HG02759 (cell line): ENCODE measurements at regions not wholly inside any gene's neighbourhood (a gene's known extent, or its start where the extent isn't known, plus 50 kb on each side); places are given as distances from the start of the nearest gene placed in this dataset.
"Not testable (repeated sequence)": the region's sequence is repeated elsewhere in the genome, so short reads cannot be mapped to it uniquely, and the experiment has no call there.

Experiments
- ATAC-seq: cut with Tn5 transposase; IDR thresholded peaks from one replicate; pipeline ENCODE4 v1.9.1; 2021; ENCODE audit warnings: mild to moderate bottlenecking, moderate library complexity; ENCODE audit not compliant: unreplicated experiment

- ATAC-seq, result no peak
Measured at GRCh38 chr10:130935897-130936550, 375.5 kb downstream of the TCERG1L start.

GRCh38 chr10:130936851-130937250 is 374.7 kb downstream of the TCERG1L start:
- ATAC-seq, result no peak

GRCh38 chr10:130938051-130938450 is 373.5 kb downstream of the TCERG1L start:
- no peak for ATAC-seq

- ATAC-seq, result not testable (repeated sequence)
Measured at GRCh38 chr10:130938891-130939290, 372.6 kb downstream of the TCERG1L start.

GRCh38 chr10:130941886-130942285 is 369.6 kb downstream of the TCERG1L start:
- no peak for ATAC-seq

GRCh38 chr10:130952086-130952485 is 359.4 kb downstream of the TCERG1L start:
- ATAC-seq, result no peak

GRCh38 chr10:130954326-130954905 is 357.1 kb downstream of the TCERG1L start:
- no peak for ATAC-seq

GRCh38 chr10:130956251-130956650 is 355.3 kb downstream of the TCERG1L start:
- no peak for ATAC-seq

- ATAC-seq, result no peak
Measured at GRCh38 chr10:130957423-130957822, 354.1 kb downstream of the TCERG1L start.

- ATAC-seq, result no peak
Measured at GRCh38 chr10:130958003-130958402, 353.5 kb downstream of the TCERG1L start.

- no peak for ATAC-seq
Measured at GRCh38 chr10:130958981-130959751, 352.4 kb downstream of the TCERG1L start.

GRCh38 chr10:130959752-130960195 is 351.7 kb downstream of the TCERG1L start:
- no peak for ATAC-seq

GRCh38 chr10:130960531-130960930 is 351.0 kb downstream of the TCERG1L start:
- no peak for ATAC-seq

GRCh38 chr10:130961506-130962239 is 349.8 kb downstream of the TCERG1L start:
- ATAC-seq, result no peak

- no peak for ATAC-seq
Measured at GRCh38 chr10:130962240-130963051, 349.1 kb downstream of the TCERG1L start.

- ATAC-seq, result no peak
Measured at GRCh38 chr10:130963052-130963393, 348.5 kb downstream of the TCERG1L start.

GRCh38 chr10:130963786-130964522 is 347.6 kb downstream of the TCERG1L start:
- ATAC-seq, result no peak

GRCh38 chr10:130964771-130965170 is 346.8 kb downstream of the TCERG1L start:
- ATAC-seq, result no peak

- ATAC-seq, result no peak
Measured at GRCh38 chr10:130967161-130967560, 344.4 kb downstream of the TCERG1L start.

GRCh38 chr10:130967784-130968183 is 343.7 kb downstream of the TCERG1L start:
- ATAC-seq, result no peak
